ENCODE measurements at regions not wholly inside any gene's neighbourhood (a gene's known extent, or its start where the extent isn't known, plus 50 kb on each side); places are given as distances from the start of the nearest gene placed in this dataset.

- Mint-ChIP-seq H3K27ac (ENCODE audit: unreplicated experiment) (no peak overlapping the region), H3K36me3 (ENCODE audit: unreplicated experiment) (no peaks in the 10 kb centered on the region), H3K9me3 (ENCODE audit: unreplicated experiment) (no peaks in the 10 kb centered on the region), H3K4me3 (ENCODE audit: unreplicated experiment) (no peak overlapping the region), H3K27me3 (ENCODE audit: unreplicated experiment) (no peaks in the 10 kb centered on the region), H3K4me1 (ENCODE audit: unreplicated experiment) (peaks cover under 1% of the 10 kb centered on the region)
- DNase-seq (ENCODE audit: extremely low spot score, unreplicated experiment), result no peak
- no peak for TF ChIP-seq CTCF (IDR thresholded peaks at IDR 0.05)
Measured at GRCh38 chr1:79848316-79848715, 841.8 kb upstream of the ADGRL4 start.

DNA sequence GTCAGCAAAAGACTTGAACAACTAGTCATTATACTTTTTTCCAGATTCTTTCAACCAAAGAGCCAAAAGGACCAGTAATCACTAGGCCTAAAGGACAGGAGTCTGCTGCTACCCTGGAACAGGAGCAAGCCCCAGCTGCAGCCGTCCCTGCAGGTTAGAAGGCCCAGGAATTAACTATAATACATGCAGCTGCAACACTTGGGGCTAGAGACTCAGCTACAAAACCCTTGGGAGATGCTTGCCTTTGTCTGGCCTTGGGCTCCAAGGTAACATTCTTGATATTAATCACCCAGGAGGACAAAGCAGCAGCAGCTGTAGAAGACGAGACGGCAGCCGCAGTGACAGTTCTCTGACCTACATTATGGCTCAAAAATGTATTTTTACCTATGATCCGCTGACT, 841.2 kb upstream of the ADGRL4 start:
- no peak overlapping the region for H3K27ac Mint-ChIP-seq (ENCODE audit: unreplicated experiment)
- TF ChIP-seq CTCF (IDR thresholded peaks at IDR 0.05), result no peak
- H3K4me3 Mint-ChIP-seq (ENCODE audit: unreplicated experiment), result no peak overlapping the region
- peaks cover 6% of the 10 kb centered on the region for H3K4me1 Mint-ChIP-seq (ENCODE audit: unreplicated experiment)
- H3K27me3 Mint-ChIP-seq (ENCODE audit: unreplicated experiment), result no peaks in the 10 kb centered on the region
- H3K9me3 Mint-ChIP-seq (ENCODE audit: unreplicated experiment), result no peaks in the 10 kb centered on the region
- no peaks in the 10 kb centered on the region for H3K36me3 Mint-ChIP-seq (ENCODE audit: unreplicated experiment)
- DNase-seq (ENCODE audit: extremely low spot score, unreplicated experiment), result no peak

DNA sequence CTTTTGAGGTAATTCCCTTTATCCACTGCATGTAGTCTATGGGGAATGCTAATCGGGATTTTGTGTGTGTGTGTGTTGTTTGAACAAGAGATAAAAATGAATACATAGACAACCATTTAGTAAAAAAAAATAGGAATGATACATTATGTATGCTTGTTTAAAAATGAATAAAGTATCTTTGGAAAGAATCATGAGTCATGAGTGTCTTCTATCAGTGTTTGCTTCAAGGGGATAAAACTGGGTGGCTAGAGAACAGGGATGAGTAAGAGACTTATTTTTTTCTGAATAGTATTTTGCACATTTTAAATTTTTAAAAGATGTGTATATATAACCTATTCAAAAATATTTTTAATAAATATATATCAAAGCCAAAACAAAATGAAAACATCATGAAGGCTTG, 839.4 kb upstream of the ADGRL4 start:
- Mint-ChIP-seq H3K27me3 (ENCODE audit: unreplicated experiment) (no peaks in the 10 kb centered on the region), H3K4me3 (ENCODE audit: unreplicated experiment) (no peak overlapping the region), H3K4me1 (ENCODE audit: unreplicated experiment) (peaks cover 6% of the 10 kb centered on the region), H3K36me3 (ENCODE audit: unreplicated experiment) (no peaks in the 10 kb centered on the region), H3K9me3 (ENCODE audit: unreplicated experiment) (no peaks in the 10 kb centered on the region), H3K27ac (ENCODE audit: unreplicated experiment) (no peak overlapping the region)
- no peak for DNase-seq (ENCODE audit: extremely low spot score, unreplicated experiment)
- TF ChIP-seq CTCF (IDR thresholded peaks at IDR 0.05), result no peak

DNA sequence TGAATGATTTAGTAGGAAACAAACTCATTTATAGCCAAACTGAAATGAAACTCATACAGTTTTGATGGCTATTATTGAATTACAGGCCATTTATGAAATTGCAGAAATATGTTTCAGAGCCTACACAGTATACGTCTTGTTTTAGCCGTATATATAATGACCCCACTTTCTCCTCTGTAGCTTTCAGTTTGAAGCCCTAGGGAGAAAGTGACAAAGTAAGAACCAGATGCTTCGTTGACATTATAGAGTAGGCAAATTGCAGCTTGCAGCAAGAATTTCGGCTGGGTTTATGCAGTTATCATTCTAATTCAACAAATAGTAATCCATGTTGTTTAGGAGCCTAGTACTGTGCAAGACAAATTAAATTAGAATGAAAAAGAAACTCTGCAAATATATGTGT, 836.3 kb upstream of the ADGRL4 start:
- DNase-seq (ENCODE audit: extremely low spot score, unreplicated experiment), result no peak
- no peak for TF ChIP-seq CTCF (IDR thresholded peaks at IDR 0.05)
- H3K36me3 Mint-ChIP-seq (ENCODE audit: unreplicated experiment), result no peaks in the 10 kb centered on the region
- H3K4me3 Mint-ChIP-seq (ENCODE audit: unreplicated experiment), result no peak overlapping the region
- H3K4me1 Mint-ChIP-seq (ENCODE audit: unreplicated experiment), result peaks cover 6% of the 10 kb centered on the region
- no peaks in the 10 kb centered on the region for H3K9me3 Mint-ChIP-seq (ENCODE audit: unreplicated experiment)
- no peaks in the 10 kb centered on the region for H3K27me3 Mint-ChIP-seq (ENCODE audit: unreplicated experiment)
- no peak overlapping the region for H3K27ac Mint-ChIP-seq (ENCODE audit: unreplicated experiment)

- Mint-ChIP-seq H3K27me3 (ENCODE audit: unreplicated experiment) (no peaks in the 10 kb centered on the region), H3K4me3 (ENCODE audit: unreplicated experiment) (no peak overlapping the region)
Measured at GRCh38 chr1:79839882-79840281, 833.4 kb upstream of the ADGRL4 start.

More at GRCh38 chr1:79839882-79840281, 833.4 kb upstream of the ADGRL4 start:
- Mint-ChIP-seq H3K27ac (ENCODE audit: unreplicated experiment) (no peak overlapping the region), H3K9me3 (ENCODE audit: unreplicated experiment) (no peaks in the 10 kb centered on the region), H3K4me1 (ENCODE audit: unreplicated experiment) (peaks cover 6% of the 10 kb centered on the region), H3K36me3 (ENCODE audit: unreplicated experiment) (no peaks in the 10 kb centered on the region)
- TF ChIP-seq CTCF (IDR thresholded peaks at IDR 0.05), result no peak
- DNase-seq (ENCODE audit: extremely low spot score, unreplicated experiment), result no peak
